Adrenal gland (tissue), 9 donors: ENCODE measurements at regions not wholly inside any gene's neighbourhood (a gene's known extent, or its start where the extent isn't known, plus 50 kb on each side); places are given as distances from the start of the nearest gene placed in this dataset.
"Not testable (repeated sequence)": the region's sequence is repeated elsewhere in the genome, so short reads cannot be mapped to it uniquely, and the experiment has no call there.

Source experiments
- DNase-seq, 7 donors: peaks; one replicate each; pipeline ENCODE4 v3.0.0-alpha.2; 2019 to 2020
- H3K27ac ChIP-seq, 5 donors: fragments of 200-600 bp; sonication (generic) in 4 of 5; 1 replicate in 3 of 5; 2 replicates in 2 of 5; pipeline versions ENCODE4 v1.5.1 to v1.8.0; 2016 to 2020; ENCODE audit warnings: mild to moderate bottlenecking in 1 of 5
- H3K27me3 ChIP-seq: fragments of 200-600 bp; 2 replicates; pipeline ENCODE4 v1.8.0; 2021
- H3K36me3 ChIP-seq, 2 donors: fragments of 200-600 bp; replicated peaks in 1 of 2; 1 replicate in 1 of 2; 2 replicates in 1 of 2; pipeline versions ENCODE4 v1.5.1 to v1.8.0; 2018 to 2022
- H3K4me1 ChIP-seq, 2 donors: fragments of 200-600 bp; replicated peaks in 1 of 2; 1 replicate in 1 of 2; 2 replicates in 1 of 2; pipeline versions ENCODE4 v1.5.1 to v1.8.0; 2018 to 2021
- H3K4me3 ChIP-seq, 4 donors: fragments of 200-600 bp; sonication (generic) in 3 of 4; one replicate each; pipeline ENCODE4 v1.5.1; 2016 to 2018
- H3K9me3 ChIP-seq, 3 donors: fragments of 200-600 bp; sonication (generic) in 1 of 3; replicated peaks in 1 of 3; 1 replicate in 2 of 3; 2 replicates in 1 of 3; pipeline versions ENCODE4 v1.5.1 to v1.8.0; 2016 to 2021
- CTCF ChIP-seq, 6 experiments: fragments of 450-650 bp in 4 of 6; fragments of 200-600 bp in 2 of 6; sonication (generic) in 1 of 6; IDR thresholded peaks; 1 replicate in 5 of 6; 2 replicates in 1 of 6; pipeline versions ENCODE4 v1.5.1 to v1.8.0; 2016 to 2021; ENCODE audit warnings: antibody characterized with exemption in 6 of 6, mild to moderate bottlenecking in 2 of 6, moderate library complexity in 1 of 6
- POLR2A ChIP-seq, 2 donors: fragments of 450-650 bp; IDR thresholded peaks; one replicate each; pipeline ENCODE4 v1.6.1; 2017; ENCODE audit warnings: antibody characterized with exemption in 2 of 2, mild to moderate bottlenecking in 2 of 2, moderate library complexity in 1 of 2
- WGBS, 4 donors: extraction: QIAGEN DNeasy Blood & Tissue Kit in 2 of 4; methylation state at CpG; one replicate each; pipeline versions ENCODE4 v1.1.5 to v1.1.7; 2013 to 2017; 5-methylcytosine and 5-hydroxymethylcytosine counted together
- intact Hi-C, 2 donors: fragments of 100-400 bp; cut with DNase I; formaldehyde crosslinking; loops; one replicate each; pipeline versions ENCODE4 v1.14.1 to v1.15.0; 2022 to 2023
- donor health status: healthy with polysubstance abuse.
- donor health status: Bipolar disorder and iron deficiency.
- donor health status: DM: yes; HTN: yes; CAD: no.
- donor health status: DM: no; HTN: no; CAD: no.
- donor health status: DM: no; HTN: no; CAD: no.

DNA sequence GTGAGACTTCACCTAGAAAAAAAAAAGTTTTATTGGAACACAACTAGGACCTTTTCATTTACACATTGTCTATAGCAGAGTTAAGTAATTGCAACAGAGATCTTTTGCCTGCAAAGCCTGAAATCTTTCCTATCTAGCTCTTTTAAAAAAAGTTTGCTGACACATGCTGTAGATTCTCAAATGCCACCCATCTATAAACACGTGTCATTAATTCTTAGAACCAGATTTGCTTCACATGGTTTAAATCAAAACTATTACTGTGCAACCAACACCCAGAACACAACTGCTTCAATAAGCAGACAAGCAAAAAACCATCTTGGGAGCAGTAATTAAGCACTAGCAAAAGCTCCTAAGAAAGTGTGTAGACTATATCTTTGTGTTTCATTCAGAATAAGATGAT, 55.0 kb downstream of the OXSM start:
- intact Hi-C loops: no loop called here
- no peak for TF ChIP-seq POLR2A (IDR thresholded peaks at IDR 0.05)

DNA sequence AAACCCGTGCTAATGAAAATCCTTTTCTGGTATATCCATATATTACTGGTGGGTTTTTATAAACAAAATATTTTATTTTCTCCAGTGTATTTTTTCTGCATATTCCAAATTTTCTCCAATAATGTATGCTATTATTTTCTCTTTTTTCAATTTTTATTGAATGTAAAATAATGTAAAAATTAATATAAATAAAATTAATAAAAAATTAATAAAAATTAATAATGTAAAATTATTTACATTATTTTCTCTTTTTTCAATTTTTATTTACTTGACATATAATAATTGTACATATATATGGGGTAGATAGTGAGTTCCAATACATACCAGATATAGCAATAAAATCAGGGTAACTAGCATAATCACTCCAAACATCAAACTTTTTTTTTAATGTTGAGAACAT, 56.4 kb downstream of the OXSM start:
- Histone ChIP-seq H3K27me3 (no peaks in the 10 kb centered on the region), H3K27ac (no peak overlapping the region), H3K4me3 (no peak overlapping the region), H3K36me3 (no peaks in the 10 kb centered on the region), H3K9me3 (no peaks in the 10 kb centered on the region), H3K4me1 (no peaks in the 10 kb centered on the region)
- intact Hi-C loops: no loop called here
- DNase-seq: no peak
- TF ChIP-seq CTCF (IDR thresholded peaks at IDR 0.05) (no peak), POLR2A (IDR thresholded peaks at IDR 0.05) (no peak)
- WGBS, 4 donors: 76 to 95% (median 83%) methylated on average over 1 of the region's 1 CpG

More for the DNA sequence above, 55.0 kb downstream of the OXSM start:
- Histone ChIP-seq H3K27ac (no peak overlapping the region), H3K36me3 (no peaks in the 10 kb centered on the region), H3K4me1 (no peaks in the 10 kb centered on the region), H3K4me3 (no peak overlapping the region), H3K9me3 (no peaks in the 10 kb centered on the region), H3K27me3 (no peaks in the 10 kb centered on the region)
- WGBS, 4 donors: 45 to 51% (median 47%) methylated on average over 1 of the region's 1 CpG
- no peak for DNase-seq

DNA sequence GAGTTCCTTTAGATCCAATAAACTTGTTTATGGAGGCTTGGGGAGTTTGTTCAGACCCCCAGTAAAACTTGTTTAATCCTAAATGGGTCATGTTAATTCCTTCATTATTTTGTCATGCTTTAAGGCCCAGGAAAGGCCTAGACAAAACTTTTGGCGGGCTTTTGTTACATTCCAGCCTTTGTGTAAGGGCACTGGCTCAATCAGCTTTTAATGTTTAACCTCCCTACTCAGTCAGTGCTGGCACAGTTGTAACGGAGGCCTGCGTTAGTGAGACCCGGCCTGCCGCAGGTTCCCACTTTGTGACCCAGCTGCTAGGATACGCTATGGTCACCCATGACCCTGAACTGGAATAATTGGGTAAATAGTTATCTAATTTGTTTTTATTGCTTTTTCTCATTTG, 59.2 kb downstream of the OXSM start:
- H3K9me3 ChIP-seq: no peaks in the 10 kb centered on the region
- no peaks in the 10 kb centered on the region for H3K36me3 ChIP-seq
- intact Hi-C loops: no loop called here
- DNase-seq: no peak
- WGBS, 4 donors: 93 to 95% (median 94%) methylated on average over 6 of the region's 6 CpGs
- H3K27ac ChIP-seq: no peak overlapping the region
- H3K4me3 ChIP-seq: no peak overlapping the region
- no peaks in the 10 kb centered on the region for H3K4me1 ChIP-seq
- no peaks in the 10 kb centered on the region for H3K27me3 ChIP-seq
- TF ChIP-seq POLR2A (IDR thresholded peaks at IDR 0.05): no peak

DNA sequence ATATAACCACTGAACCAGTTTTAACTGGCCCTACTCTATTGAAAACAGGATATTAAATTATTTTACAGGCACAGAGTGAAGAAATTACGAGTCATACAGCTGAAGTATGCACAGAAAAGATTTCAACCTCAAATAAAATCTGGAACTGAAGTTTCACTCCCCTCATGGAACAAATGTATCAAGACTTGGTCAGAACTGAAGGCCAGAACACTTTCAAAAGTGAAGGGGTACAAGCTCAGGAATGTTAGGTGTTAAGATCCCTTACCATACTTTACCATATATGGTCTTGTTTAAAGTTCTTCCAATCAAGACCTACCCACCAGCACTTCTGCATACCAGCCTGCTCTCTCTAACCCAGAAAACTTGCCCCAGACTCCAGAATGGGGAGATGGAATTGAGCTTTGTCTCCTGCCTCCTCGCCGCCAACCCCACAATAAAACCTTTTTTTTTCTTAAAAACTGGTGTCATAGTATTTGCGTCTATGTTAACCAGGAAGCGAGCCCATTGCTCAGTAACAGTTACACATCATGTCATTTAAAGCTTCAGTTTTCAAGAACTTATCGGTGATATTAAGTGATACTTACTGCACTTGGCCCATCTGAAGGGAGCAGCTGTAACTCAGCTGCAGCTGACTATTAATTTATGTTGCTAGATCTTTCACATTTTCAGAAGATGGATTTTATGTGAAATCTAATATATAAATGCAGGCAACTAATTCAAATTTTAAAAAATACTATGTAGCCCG, 59.9 kb downstream of the OXSM start:
- intact Hi-C loops: loop anchor here in 1 of 2 donors (10.0 kb wide), 1 partner anchor 205 kb away; no protein-coding TSS in a partner anchor
- Histone ChIP-seq H3K9me3 (no peaks in the 10 kb centered on the region), H3K27me3 (no peaks in the 10 kb centered on the region), H3K36me3 (no peaks in the 10 kb centered on the region), H3K4me1 (no peaks in the 10 kb centered on the region), H3K4me3 (no peak overlapping the region), H3K27ac (no peak overlapping the region)
- WGBS, 4 donors: 92 to 95% (median 94%) methylated on average over 7 of the region's 7 CpGs
- TF ChIP-seq CTCF (IDR thresholded peaks at IDR 0.05) (no peak), POLR2A (IDR thresholded peaks at IDR 0.05) (no peak)
- DNase-seq: no peak

DNA sequence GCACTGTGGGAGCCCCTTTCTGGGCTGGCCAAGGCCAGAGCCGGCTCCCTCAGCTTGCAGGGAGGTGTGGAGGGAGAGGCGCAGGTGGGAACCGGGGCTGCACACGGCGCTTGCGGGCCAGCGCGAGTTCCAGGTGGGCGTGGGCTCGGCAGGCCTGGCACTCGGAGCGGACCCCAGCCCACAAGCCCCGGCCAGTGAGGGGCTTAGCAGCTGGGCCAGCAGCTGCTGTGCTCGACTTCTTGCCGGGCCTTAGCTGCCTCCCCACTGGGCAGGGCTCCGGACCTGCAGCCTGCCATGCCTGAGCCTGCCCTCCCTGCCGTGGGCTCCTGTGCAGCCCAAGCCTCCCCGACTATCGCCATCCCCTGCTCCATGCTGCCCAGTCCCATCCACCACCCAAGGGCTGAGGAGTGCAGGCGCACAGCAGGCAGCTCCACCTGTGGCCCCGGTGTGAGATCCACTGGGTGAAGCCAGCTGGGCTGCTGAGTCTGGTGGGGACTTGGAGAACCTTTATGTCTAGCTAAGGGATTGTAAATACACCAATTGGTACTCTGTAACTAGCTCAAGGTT, 61.9 kb downstream of the OXSM start:
- WGBS, 4 donors: 94 to 100% (median 98%) methylated on average over 1 to 21 of the region's 21 CpGs
- H3K4me3 ChIP-seq, H3K9me3 ChIP-seq, H3K27me3 ChIP-seq, H3K27ac ChIP-seq, DNase-seq, H3K36me3 ChIP-seq, H3K4me1 ChIP-seq: not testable (repeated sequence)
- intact Hi-C loops: loop anchor here in 1 of 2 donors (10.0 kb wide), 1 partner anchor 207 kb away; no protein-coding TSS in a partner anchor
